GM23338 (cell line): ENCODE measurements at regions not wholly inside any gene's neighbourhood (a gene's known extent, or its start where the extent isn't known, plus 50 kb on each side); places are given as distances from the start of the nearest gene placed in this dataset.
A peak's percentile ranks its signal among the peaks of the same experiment; 100 is the strongest.

ENCODE experiments used
- ATAC-seq: fragments of 200-7000 bp; cut with Tn5 transposase; 3 replicates; pipeline ENCODE4 v1.9.1; 2020
- DNase-seq: peaks from one replicate; pipeline ENCODE4 v3.0.0-alpha.2; 2015; ENCODE audit warnings: low spot score
- H2AFZ ChIP-seq: fragments of 200-600 bp; sonication (generic); 2 replicates; pipeline ENCODE4 v1.8.0; 2016; ENCODE audit warnings: antibody characterized with exemption, mild to moderate bottlenecking, moderate library complexity
- H3F3A ChIP-seq: fragments of 200-600 bp; sonication (generic); replicated peaks from 2 replicates; pipeline ENCODE4 v1.8.0; 2017; ENCODE audit warnings: antibody characterized with exemption, mixed run types, low read depth
- H3K27ac ChIP-seq: fragments of 200-600 bp; sonication (generic); 2 replicates; pipeline ENCODE4 v1.6.1; 2016; ENCODE audit warnings: low read depth
- H3K27me3 ChIP-seq: fragments of 200-600 bp; sonication (generic); 2 replicates; pipeline ENCODE4 v1.8.0; 2016; ENCODE audit warnings: mild to moderate bottlenecking, mixed run types, moderate library complexity; ENCODE audit not compliant: insufficient read depth
- H3K36me3 ChIP-seq: fragments of 200-600 bp; sonication (generic); 2 replicates; pipeline ENCODE4 v1.8.0; 2016; ENCODE audit warnings: mild to moderate bottlenecking; ENCODE audit not compliant: insufficient read depth
- H3K4me1 ChIP-seq: fragments of 200-600 bp; sonication (generic); 2 replicates; pipeline ENCODE4 v1.8.0; 2016; ENCODE audit warnings: mild to moderate bottlenecking, moderate library complexity; ENCODE audit not compliant: insufficient read depth
- H3K4me2 ChIP-seq: fragments of 200-600 bp; sonication (generic); 2 replicates; pipeline ENCODE4 v1.7.1; 2017; ENCODE audit warnings: mixed run types
- H3K4me3 ChIP-seq: fragments of 200-600 bp; sonication (generic); 2 replicates; pipeline ENCODE4 v1.6.1; 2016; ENCODE audit warnings: mixed run types
- H3K79me2 ChIP-seq: fragments of 200-600 bp; sonication (generic); replicated peaks from 2 replicates; pipeline ENCODE4 v1.8.0; 2017; ENCODE audit warnings: mild to moderate bottlenecking; ENCODE audit not compliant: insufficient read depth
- H3K9me2 ChIP-seq: fragments of 200-600 bp; sonication (generic); 2 replicates; pipeline ENCODE4 v1.8.0; 2017; ENCODE audit not compliant: insufficient read depth
- H4K20me1 ChIP-seq: fragments of 200-600 bp; sonication (generic); replicated peaks from 2 replicates; pipeline ENCODE4 v1.8.0; 2017; ENCODE audit warnings: mild to moderate bottlenecking; ENCODE audit not compliant: insufficient read depth
- H3K27ac Mint-ChIP-seq: 2 replicates; pipeline ENCODE4 v1.8.0; 2020; ENCODE audit warnings: inconsistent platforms, mild to moderate bottlenecking, moderate library complexity, mixed read lengths
- H3K27me3 Mint-ChIP-seq: 3 replicates; pipeline ENCODE4 v1.8.0; 2022; ENCODE audit warnings: low read depth, mild to moderate bottlenecking, moderate library complexity, mixed read lengths, inconsistent platforms; ENCODE audit not compliant: insufficient read depth, poor library complexity
- H3K36me3 Mint-ChIP-seq: 3 replicates; pipeline ENCODE4 v1.8.0; 2021; ENCODE audit warnings: low read depth, mild to moderate bottlenecking, inconsistent platforms, moderate library complexity, mixed read lengths
- H3K4me1 Mint-ChIP-seq: 3 replicates; pipeline ENCODE4 v1.8.0; 2020; ENCODE audit warnings: mild to moderate bottlenecking, inconsistent platforms, mixed read lengths
- H3K4me3 Mint-ChIP-seq: 3 replicates; pipeline ENCODE4 v1.8.0; 2021; ENCODE audit warnings: moderate library complexity, mild to moderate bottlenecking, inconsistent platforms, mixed read lengths
- H3K9me3 Mint-ChIP-seq: 3 replicates; pipeline ENCODE4 v1.8.0; 2020; ENCODE audit warnings: moderate library complexity, mild to moderate bottlenecking, inconsistent platforms, mixed read lengths
- CREB1 ChIP-seq: fragments of 250-450 bp; sonication (Bioruptor Pico); IDR thresholded peaks from 2 replicates; pipeline ENCODE4 v1.5.0; 2020; ENCODE audit warnings: low read depth, mild to moderate bottlenecking, moderate library complexity
- CTCF ChIP-seq, 2 experiments: fragments of 200-600 bp in 1 of 2; sonication (generic) in 1 of 2; conservative IDR thresholded peaks; 2 replicates each; pipeline versions ENCODE4 v1.5.1 to v1.6.1; 2016 to 2017; ENCODE audit warnings: antibody characterized with exemption in 2 of 2, low read depth in 2 of 2, mild to moderate bottlenecking in 2 of 2, moderate library complexity in 1 of 2
- ETS1 ChIP-seq: IDR thresholded peaks from 2 replicates; pipeline ENCODE4 v1.6.1; 2016; ENCODE audit warnings: antibody characterized with exemption
- EZH2 ChIP-seq: fragments of 200-600 bp; sonication (generic); IDR thresholded peaks from one replicate; pipeline ENCODE4 v1.8.0; 2017; ENCODE audit warnings: antibody characterized with exemption, mild to moderate bottlenecking, low read depth; ENCODE audit not compliant: unreplicated experiment
- EZH2phosphoT487 ChIP-seq: fragments of 200-600 bp; sonication (generic); IDR thresholded peaks from one replicate; pipeline ENCODE4 v1.8.1; 2018; ENCODE audit warnings: antibody characterized with exemption; ENCODE audit not compliant: unreplicated experiment
- JUNB ChIP-seq: IDR thresholded peaks from one replicate; pipeline ENCODE4 v1.6.1; 2016; ENCODE audit warnings: antibody characterized with exemption; ENCODE audit not compliant: unreplicated experiment
- NANOG ChIP-seq: IDR thresholded peaks from 2 replicates; pipeline ENCODE4 v1.6.1; 2016; ENCODE audit warnings: antibody characterized with exemption, borderline replicate concordance
- POLR2AphosphoS5 ChIP-seq: IDR thresholded peaks from 2 replicates; pipeline ENCODE4 v1.6.1; 2016; ENCODE audit warnings: antibody characterized with exemption, low read depth
- REST ChIP-seq: IDR thresholded peaks from one replicate; pipeline ENCODE4 v1.6.1; 2018; ENCODE audit warnings: antibody characterized with exemption; ENCODE audit not compliant: unreplicated experiment
- ZNF114 ChIP-seq: fragments of 250-450 bp; sonication (Bioruptor Pico); IDR thresholded peaks from 2 replicates; pipeline ENCODE4 v1.5.0; 2020; ENCODE audit warnings: mild to moderate bottlenecking, moderate library complexity
- ZNF331 ChIP-seq: fragments of 250-450 bp; sonication (Bioruptor Pico); IDR thresholded peaks from 2 replicates; pipeline ENCODE4 v1.5.0; 2020; ENCODE audit warnings: low read depth, mild to moderate bottlenecking, moderate library complexity
- ZNF462 ChIP-seq: fragments of 250-450 bp; sonication (Bioruptor Pico); IDR thresholded peaks from 2 replicates; pipeline ENCODE4 v1.5.0; 2020; ENCODE audit warnings: mild to moderate bottlenecking, moderate library complexity

- no peak for TF ChIP-seq ETS1
- TF ChIP-seq POLR2AphosphoS5 = no peak
- no peak for TF ChIP-seq JUNB
- TF ChIP-seq CREB1 (CRISPR knock-in tag) = no peak
- TF ChIP-seq EZH2 = no peak
- TF ChIP-seq NANOG = no peak
- TF ChIP-seq ZNF114 (CRISPR knock-in tag) = no peak
Measured at GRCh38 chr2:216308576-216308975, 63.7 kb downstream of the MARCHF4 start (continued).

GRCh38 chr2:216307496-216307895 lies 64.8 kb downstream of the MARCHF4 start:
- Histone ChIP-seq H2AFZ (peak overlapping the region; percentile 90), H3K79me2 (no peaks in the 10 kb centered on the region), H3K36me3 (no peaks in the 10 kb centered on the region), H3K4me2 (no peak overlapping the region), H3K4me1 (peaks cover 9% of the 10 kb centered on the region), H3F3A (no peaks in the 10 kb centered on the region), H3K4me3 (no peak overlapping the region), H3K27ac (no peak overlapping the region), H4K20me1 (no peaks in the 10 kb centered on the region), H3K9me2 (no peaks in the 10 kb centered on the region), H3K27me3 (no peaks in the 10 kb centered on the region)
- Mint-ChIP-seq H3K4me3 (no peak overlapping the region), H3K9me3 (no peaks in the 10 kb centered on the region), H3K27me3 (no peaks in the 10 kb centered on the region), H3K36me3 (no peaks in the 10 kb centered on the region), H3K4me1 (peaks cover 9% of the 10 kb centered on the region), H3K27ac (no peak overlapping the region)
- no peak for DNase-seq
- ATAC-seq = no peak
- TF ChIP-seq ETS1 (no peak), REST (no peak), CREB1 (CRISPR knock-in tag) (no peak), ZNF462 (no peak), EZH2phosphoT487 (no peak), CTCF (conservative IDR thresholded peaks at IDR 0.05; ENCODE audit: low read depth in 2 of 2) (no peak), ZNF331 (CRISPR knock-in tag) (no peak), EZH2 (no peak)
